OCI-LY7 (cell line): ENCODE measurements at regions not wholly inside any gene's neighbourhood (a gene's known extent, or its start where the extent isn't known, plus 50 kb on each side); places are given as distances from the start of the nearest gene placed in this dataset.
"Not testable (repeated sequence)": the region's sequence is repeated elsewhere in the genome, so short reads cannot be mapped to it uniquely, and the experiment has no call there.

Experiments
- BruUV-seq: library from RNA; stranded (reverse); fragments of 400-500 nt; replicated peaks from 2 replicates; lab custom pipeline; 2021; lab: Mats Ljungman, UMichigan
- CTCF ChIA-PET: fragments of 300-600 bp; sonication (Branson Sonifier 250); formaldehyde crosslinking; loops from one replicate; lab custom pipeline; 2022; ENCODE audit warnings: antibody characterized with exemption; ENCODE audit not compliant: unreplicated experiment; lab: Charles Lee
- POLR2A ChIA-PET: fragments of 300-600 bp; sonication (Branson Sonifier 250); formaldehyde crosslinking; loops from one replicate; lab custom pipeline; 2022; ENCODE audit warnings: antibody characterized with exemption; lab: Charles Lee
- DNase-seq: peaks from one replicate; pipeline ENCODE4 v3.0.0-alpha.2; 2015; ENCODE audit warnings: low spot score
- H2AFZ ChIP-seq: fragments of 200-600 bp; sonication (generic), shearing (Covaris generic); 2 replicates; pipeline ENCODE4 v1.6.1; 2014; ENCODE audit warnings: mild to moderate bottlenecking, antibody characterized with exemption, low read length, moderate library complexity
- H3K27ac ChIP-seq: fragments of 200-600 bp; sonication (generic); 2 replicates; pipeline ENCODE4 v1.5.1; 2014; ENCODE audit warnings: mixed run types, low read depth, mild to moderate bottlenecking, moderate library complexity, low read length, inconsistent platforms; ENCODE audit not compliant: poor library complexity, severe bottlenecking
- H3K36me3 ChIP-seq: fragments of 200-600 bp; sonication (generic); 2 replicates; pipeline ENCODE4 v1.6.1; 2014; ENCODE audit warnings: mild to moderate bottlenecking, antibody characterized with exemption, low read length, moderate library complexity, mixed read lengths; ENCODE audit not compliant: insufficient read depth
- H3K4me1 ChIP-seq: fragments of 200-600 bp; sonication (generic); 2 replicates; pipeline ENCODE4 v1.5.1; 2014; ENCODE audit warnings: mild to moderate bottlenecking, low read length; ENCODE audit not compliant: insufficient read depth, poor library complexity, severe bottlenecking
- H3K4me2 ChIP-seq: fragments of 200-600 bp; sonication (generic); 2 replicates; pipeline ENCODE4 v1.6.1; 2014; ENCODE audit warnings: mild to moderate bottlenecking, low read length
- H3K4me3 ChIP-seq: fragments of 200-600 bp; sonication (generic); 2 replicates; pipeline ENCODE4 v1.5.1; 2014; ENCODE audit warnings: mild to moderate bottlenecking, low read depth, low read length; ENCODE audit not compliant: poor library complexity, severe bottlenecking
- H3K79me2 ChIP-seq: fragments of 200-600 bp; sonication (generic); 2 replicates; pipeline ENCODE4 v1.6.1; 2016; ENCODE audit warnings: low read depth, mild to moderate bottlenecking, low read length, moderate library complexity, mixed read lengths; ENCODE audit not compliant: insufficient read depth
- H3K9me2 ChIP-seq: fragments of 200-600 bp; sonication (generic); 2 replicates; pipeline ENCODE4 v1.6.1; 2016; ENCODE audit warnings: mild to moderate bottlenecking, low read length, mixed read lengths; ENCODE audit not compliant: insufficient read depth
- H3K9me3 ChIP-seq: fragments of 200-600 bp; sonication (generic); 2 replicates; pipeline ENCODE4 v1.6.1; 2014; ENCODE audit warnings: mild to moderate bottlenecking, mixed run types, low read length, mixed read lengths
- H4K20me1 ChIP-seq: fragments of 200-600 bp; sonication (generic); 2 replicates; pipeline ENCODE4 v1.6.1; 2014; ENCODE audit warnings: mild to moderate bottlenecking, antibody characterized with exemption, low read length, moderate library complexity, mixed read lengths; ENCODE audit not compliant: insufficient read depth
- EZH2phosphoT487 ChIP-seq: fragments of 200-600 bp; sonication (generic); IDR thresholded peaks from 2 replicates; pipeline ENCODE4 v1.6.1; 2018; ENCODE audit warnings: low read depth, borderline replicate concordance, mild to moderate bottlenecking, mixed run types, antibody characterized with exemption, low read length, moderate library complexity, mixed read lengths
- intact Hi-C: fragments of 100-400 bp; cut with micrococcal nuclease; formaldehyde crosslinking; loops from one replicate; pipeline ENCODE4 v1.10.0; 2022; ENCODE audit not compliant: unreplicated experiment
- TF ChIP-seq, protein P1 (sequence below): fragments of 200-600 bp; sonication (generic); conservative IDR thresholded peaks from 2 replicates; pipeline ENCODE4 v1.5.1; 2014; ENCODE audit warnings: mild to moderate bottlenecking, antibody characterized with exemption, low read length, moderate library complexity, mixed read lengths

DNA sequence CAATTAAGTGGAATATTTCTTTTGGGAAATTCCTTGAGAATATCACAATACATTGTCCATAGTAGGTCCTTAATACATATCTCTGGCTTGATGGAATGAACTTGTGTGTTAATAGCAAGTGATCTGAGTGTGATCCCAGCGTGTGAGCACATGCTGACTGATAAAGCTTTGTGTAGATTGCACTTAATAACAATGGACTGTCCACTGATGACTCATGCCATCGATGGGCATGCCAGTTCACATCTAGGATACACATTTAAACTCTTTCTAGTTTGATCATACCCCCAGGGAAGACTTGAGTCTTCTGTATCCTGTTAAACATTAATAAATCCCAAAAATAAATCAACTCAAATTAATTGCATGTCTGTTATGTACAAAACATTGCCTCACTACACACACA, 454.3 kb upstream of the SPTLC3 start:
- Histone ChIP-seq H3K9me3 (no peaks in the 10 kb centered on the region), H3K4me1 (no peaks in the 10 kb centered on the region), H3K36me3 (no peaks in the 10 kb centered on the region), H3K4me2 (no peak overlapping the region), H3K79me2 (no peaks in the 10 kb centered on the region), H3K4me3 (no peak overlapping the region), H3K9me2 (no peaks in the 10 kb centered on the region), H3K27ac (no peak overlapping the region), H2AFZ (no peak overlapping the region), H4K20me1 (no peaks in the 10 kb centered on the region)
- ChIA-PET CTCF (no interaction called here), POLR2A (interaction anchor here (0.5 to 0.7 kb wide), 2 partner anchors 1629 to 1720 kb away, joined by 3 read pairs; no protein-coding TSS in a partner anchor)
- TF ChIP-seq, protein P1, sequence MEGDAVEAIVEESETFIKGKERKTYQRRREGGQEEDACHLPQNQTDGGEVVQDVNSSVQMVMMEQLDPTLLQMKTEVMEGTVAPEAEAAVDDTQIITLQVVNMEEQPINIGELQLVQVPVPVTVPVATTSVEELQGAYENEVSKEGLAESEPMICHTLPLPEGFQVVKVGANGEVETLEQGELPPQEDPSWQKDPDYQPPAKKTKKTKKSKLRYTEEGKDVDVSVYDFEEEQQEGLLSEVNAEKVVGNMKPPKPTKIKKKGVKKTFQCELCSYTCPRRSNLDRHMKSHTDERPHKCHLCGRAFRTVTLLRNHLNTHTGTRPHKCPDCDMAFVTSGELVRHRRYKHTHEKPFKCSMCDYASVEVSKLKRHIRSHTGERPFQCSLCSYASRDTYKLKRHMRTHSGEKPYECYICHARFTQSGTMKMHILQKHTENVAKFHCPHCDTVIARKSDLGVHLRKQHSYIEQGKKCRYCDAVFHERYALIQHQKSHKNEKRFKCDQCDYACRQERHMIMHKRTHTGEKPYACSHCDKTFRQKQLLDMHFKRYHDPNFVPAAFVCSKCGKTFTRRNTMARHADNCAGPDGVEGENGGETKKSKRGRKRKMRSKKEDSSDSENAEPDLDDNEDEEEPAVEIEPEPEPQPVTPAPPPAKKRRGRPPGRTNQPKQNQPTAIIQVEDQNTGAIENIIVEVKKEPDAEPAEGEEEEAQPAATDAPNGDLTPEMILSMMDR: no peak
- no peak for TF ChIP-seq EZH2phosphoT487
- no peak for DNase-seq
- no TSS peak for BruUV-seq
- intact Hi-C loops: no loop called here

DNA sequence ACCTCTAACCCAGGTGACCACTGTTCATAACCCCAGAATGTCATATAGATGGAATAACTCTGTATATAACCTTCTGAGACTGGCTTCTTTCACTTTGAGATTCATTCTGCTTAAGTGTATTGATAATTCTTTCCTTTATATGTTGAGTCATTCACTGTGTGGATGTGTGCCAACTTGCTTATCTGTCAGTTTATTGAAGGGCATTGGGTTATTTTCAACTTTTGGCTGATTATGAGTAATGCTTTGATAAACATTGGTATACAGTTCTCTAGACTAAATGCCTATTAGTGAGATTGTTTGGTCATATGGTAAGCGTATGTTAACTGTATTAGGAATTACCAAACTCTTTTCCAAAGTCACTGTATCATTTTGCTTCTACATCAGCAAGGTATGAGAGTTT, 453.4 kb upstream of the SPTLC3 start:
- no peak overlapping the region for H3K27ac ChIP-seq
- BruUV-seq: no TSS peak
- H4K20me1 ChIP-seq: no peaks in the 10 kb centered on the region
- intact Hi-C loops: no loop called here
- TF ChIP-seq EZH2phosphoT487: no peak
- TF ChIP-seq, protein P1: no peak
- POLR2A ChIA-PET: no interaction called here
- no peak for DNase-seq
- H2AFZ ChIP-seq: no peak overlapping the region
- no peaks in the 10 kb centered on the region for H3K79me2 ChIP-seq
- H3K4me3 ChIP-seq: no peak overlapping the region
- no peaks in the 10 kb centered on the region for H3K9me2 ChIP-seq
- H3K9me3 ChIP-seq: no peaks in the 10 kb centered on the region
- H3K36me3 ChIP-seq: no peaks in the 10 kb centered on the region
- H3K4me2 ChIP-seq: no peak overlapping the region
- no peaks in the 10 kb centered on the region for H3K4me1 ChIP-seq
- CTCF ChIA-PET: no interaction called here

DNA sequence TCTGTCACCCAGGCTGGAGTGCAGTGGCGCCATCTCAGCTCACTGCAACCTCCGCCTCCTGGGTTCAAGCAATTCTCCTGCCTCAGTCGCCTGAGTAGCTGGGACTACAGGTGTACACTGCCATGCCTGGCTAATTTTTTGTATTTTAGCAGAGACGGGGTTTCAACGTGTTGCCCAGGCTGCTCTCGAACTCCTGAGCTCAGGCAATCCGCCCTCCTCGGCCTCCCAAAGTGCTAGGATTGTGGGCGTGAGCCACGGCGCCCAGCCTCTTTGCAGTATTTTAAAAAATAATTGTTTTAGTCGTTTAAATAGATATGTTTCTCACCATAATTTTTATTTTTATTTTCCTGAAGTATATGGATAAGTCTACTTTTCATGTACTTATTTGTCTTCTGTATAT, 452.9 kb upstream of the SPTLC3 start:
- CTCF ChIA-PET, H4K20me1 ChIP-seq, H3K4me1 ChIP-seq, intact Hi-C loops, H2AFZ ChIP-seq, POLR2A ChIA-PET, H3K36me3 ChIP-seq, BruUV-seq, H3K9me2 ChIP-seq, H3K79me2 ChIP-seq, DNase-seq, H3K27ac ChIP-seq, H3K4me2 ChIP-seq, H3K4me3 ChIP-seq, H3K9me3 ChIP-seq: not testable (repeated sequence)
